Mucosa of stomach (tissue), 1 donor: ENCODE measurements at regions not wholly inside any gene's neighbourhood (a gene's known extent, or its start where the extent isn't known, plus 50 kb on each side); places are given as distances from the start of the nearest gene placed in this dataset.

Source experiments
- H3K27me3 ChIP-seq: one replicate; pipeline ENCODE4 v1.7.0; 2013; ENCODE audit warnings: mild to moderate bottlenecking, low read length; ENCODE audit not compliant: control insufficient read depth, insufficient read depth
- H3K36me3 ChIP-seq: one replicate; pipeline ENCODE4 v1.7.0; 2013; ENCODE audit warnings: low read length; ENCODE audit not compliant: control insufficient read depth, insufficient read depth
- H3K4me1 ChIP-seq: one replicate; pipeline ENCODE4 v1.7.0; 2013; ENCODE audit warnings: mild to moderate bottlenecking, low read length; ENCODE audit not compliant: control insufficient read depth, insufficient read depth
- H3K4me3 ChIP-seq: one replicate; pipeline ENCODE4 v1.7.0; 2013; ENCODE audit warnings: low read length
- H3K9ac ChIP-seq: one replicate; pipeline ENCODE4 v1.7.0; 2013; ENCODE audit warnings: mild to moderate bottlenecking, low read length, moderate library complexity
- H3K9me3 ChIP-seq: one replicate; pipeline ENCODE4 v1.7.0; 2013; ENCODE audit warnings: mild to moderate bottlenecking, low read length, moderate library complexity; ENCODE audit not compliant: control insufficient read depth
- donor health status: Pancreatic carcinoma.

- Histone ChIP-seq H3K4me3 (no peak overlapping the region), H3K36me3 (no peaks in the 10 kb centered on the region), H3K9ac (no peak overlapping the region), H3K27me3 (no peaks in the 10 kb centered on the region), H3K9me3 (no peaks in the 10 kb centered on the region), H3K4me1 (peaks cover 25% of the 10 kb centered on the region)
These were observed 282.7 kb downstream of the ENC1 start for GRCh38 chr5:74357827-74358226.

GRCh38 chr5:74356009-74356695 lies 284.4 kb downstream of the ENC1 start:
- H3K4me3 ChIP-seq, result no peak overlapping the region
- H3K27me3 ChIP-seq, result no peaks in the 10 kb centered on the region
- no peaks in the 10 kb centered on the region for H3K9me3 ChIP-seq
- no peaks in the 10 kb centered on the region for H3K36me3 ChIP-seq
- H3K9ac ChIP-seq, result no peak overlapping the region
- peaks cover 16% of the 10 kb centered on the region for H3K4me1 ChIP-seq

- H3K36me3 ChIP-seq, result no peaks in the 10 kb centered on the region
- H3K27me3 ChIP-seq, result no peaks in the 10 kb centered on the region
- H3K9ac ChIP-seq, result no peak overlapping the region
- peaks cover 13% of the 10 kb centered on the region for H3K4me1 ChIP-seq
- no peak overlapping the region for H3K4me3 ChIP-seq
- no peaks in the 10 kb centered on the region for H3K9me3 ChIP-seq
These were observed 285.3 kb downstream of the ENC1 start for GRCh38 chr5:74355041-74355824.

DNA sequence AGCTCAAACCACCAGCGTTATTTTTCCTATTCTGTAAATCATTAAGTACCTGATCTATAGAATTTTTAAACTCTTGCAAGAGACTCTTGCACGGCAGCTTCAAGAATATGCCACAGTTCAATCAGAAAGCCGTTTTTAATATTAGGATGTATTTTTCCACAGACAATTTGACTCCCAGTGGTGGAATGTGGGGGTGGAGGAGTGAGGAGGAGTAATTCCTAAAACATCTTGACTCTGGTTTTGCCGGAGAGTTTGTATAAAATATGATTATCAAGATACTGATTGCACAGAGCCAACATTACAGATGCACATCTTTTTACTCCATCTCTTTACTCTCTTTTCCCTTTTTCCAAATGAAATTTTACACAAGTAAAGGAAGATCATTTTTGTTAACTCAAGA lies 288.3 kb downstream of the ENC1 start:
- H3K9ac ChIP-seq, result no peak overlapping the region
- no peak overlapping the region for H3K4me3 ChIP-seq
- H3K9me3 ChIP-seq, result no peaks in the 10 kb centered on the region
- H3K27me3 ChIP-seq, result no peaks in the 10 kb centered on the region
- peaks cover 13% of the 10 kb centered on the region for H3K4me1 ChIP-seq
- no peaks in the 10 kb centered on the region for H3K36me3 ChIP-seq

DNA sequence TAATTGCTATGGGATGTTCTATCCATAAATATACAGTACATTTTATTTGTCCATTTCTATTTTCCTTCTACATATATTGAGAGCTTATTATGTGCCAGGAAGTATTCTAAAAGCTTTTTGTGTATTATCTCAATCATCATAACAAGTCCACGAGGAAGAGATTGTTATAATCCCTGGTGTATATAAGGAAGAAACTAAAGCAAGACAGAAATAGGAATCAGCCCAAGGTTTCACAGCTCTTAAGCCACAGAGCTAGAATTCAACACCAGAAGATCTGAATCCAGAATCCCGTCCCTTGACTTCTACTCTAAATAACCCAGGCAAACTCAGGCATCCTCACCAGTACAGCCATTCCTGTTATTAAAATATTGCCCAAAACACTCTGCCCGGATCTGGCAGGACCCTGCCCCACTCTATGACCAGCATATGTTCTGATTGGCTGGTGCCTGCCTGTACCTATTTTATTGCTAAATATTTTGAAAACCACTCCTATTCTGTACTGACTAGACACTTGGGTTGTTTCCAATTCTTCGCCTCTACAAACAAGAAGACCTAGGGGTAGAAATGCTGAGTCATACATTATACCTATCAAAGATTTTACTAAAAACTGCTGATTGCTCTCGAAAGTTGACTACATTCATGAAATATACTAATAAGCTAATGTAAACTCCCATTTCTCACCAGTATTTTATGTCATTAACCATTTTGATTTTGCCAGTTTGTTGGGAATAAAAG lies 297.4 kb downstream of the ENC1 start:
- Histone ChIP-seq H3K4me3 (no peak overlapping the region), H3K27me3 (no peaks in the 10 kb centered on the region), H3K9me3 (no peaks in the 10 kb centered on the region), H3K4me1 (peaks cover 29% of the 10 kb centered on the region), H3K9ac (no peak overlapping the region), H3K36me3 (no peaks in the 10 kb centered on the region)

DNA sequence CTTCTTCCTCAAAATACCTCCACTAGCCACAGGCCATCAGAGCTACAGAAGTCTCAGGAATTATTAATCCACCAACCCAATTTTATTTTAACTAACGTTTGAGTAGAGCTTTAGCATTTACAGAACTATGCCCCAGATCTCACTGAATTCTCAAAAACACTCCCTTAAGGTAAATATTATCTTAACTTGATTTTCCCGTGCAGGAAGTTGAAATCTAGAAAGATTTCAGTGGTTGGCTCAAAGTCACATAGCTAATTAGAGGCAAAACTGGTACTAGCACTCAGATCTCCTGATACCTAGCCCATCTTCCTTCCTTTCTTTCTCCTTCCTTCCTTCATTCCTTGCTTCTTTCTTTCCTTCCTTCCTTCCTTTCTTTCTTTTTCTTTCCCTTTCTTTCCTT lies 298.3 kb downstream of the ENC1 start:
- Histone ChIP-seq H3K4me1 (peaks cover 35% of the 10 kb centered on the region), H3K27me3 (no peaks in the 10 kb centered on the region), H3K9me3 (no peaks in the 10 kb centered on the region), H3K4me3 (no peak overlapping the region), H3K36me3 (no peaks in the 10 kb centered on the region), H3K9ac (no peak overlapping the region)

DNA sequence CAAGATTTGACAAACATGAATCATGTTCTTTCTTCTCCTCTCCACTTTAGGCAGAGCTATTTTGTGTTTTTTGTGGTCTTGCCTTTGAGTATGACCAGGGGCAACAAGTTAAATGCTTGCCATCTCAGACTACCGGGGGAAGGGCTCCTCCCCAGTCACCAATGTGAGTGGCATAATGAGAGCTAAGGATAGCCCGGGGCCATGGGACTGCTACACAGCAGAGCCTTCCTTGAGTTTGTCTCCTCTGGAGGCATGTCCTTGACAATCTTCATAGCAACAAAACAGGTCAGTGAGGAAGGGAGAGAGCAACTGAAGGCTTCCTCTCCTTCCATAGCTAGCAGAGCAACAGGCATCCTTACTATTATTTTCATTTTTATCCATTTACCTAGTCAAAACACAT lies 299.3 kb downstream of the ENC1 start:
- no peaks in the 10 kb centered on the region for H3K27me3 ChIP-seq
- no peaks in the 10 kb centered on the region for H3K9me3 ChIP-seq
- H3K9ac ChIP-seq, result no peak overlapping the region
- H3K4me3 ChIP-seq, result no peak overlapping the region
- no peaks in the 10 kb centered on the region for H3K36me3 ChIP-seq
- H3K4me1 ChIP-seq, result peaks cover 35% of the 10 kb centered on the region

GRCh38 chr5:74340476-74340875 lies 300.1 kb downstream of the ENC1 start:
- Histone ChIP-seq H3K9ac (no peak overlapping the region), H3K36me3 (no peaks in the 10 kb centered on the region)

DNA sequence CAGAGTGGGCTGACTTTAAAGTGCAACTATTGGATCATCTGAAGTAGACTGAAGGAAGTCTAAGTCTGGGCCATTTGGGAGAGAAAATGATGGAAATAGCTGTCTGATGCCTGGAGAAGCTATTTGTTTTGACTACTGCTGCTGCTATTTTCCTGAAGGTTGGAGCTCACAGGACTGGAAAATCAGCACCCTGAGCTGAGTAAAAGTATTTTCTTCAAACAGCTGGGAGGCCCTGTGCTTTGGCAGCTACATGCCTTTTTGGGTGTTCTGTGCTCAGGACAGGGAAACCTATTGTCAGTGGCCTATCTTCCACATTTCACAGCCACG lies 302.6 kb downstream of the ENC1 start:
- Histone ChIP-seq H3K9me3 (no peaks in the 10 kb centered on the region), H3K4me1 (peaks cover 25% of the 10 kb centered on the region), H3K27me3 (no peaks in the 10 kb centered on the region), H3K9ac (no peak overlapping the region), H3K36me3 (no peaks in the 10 kb centered on the region), H3K4me3 (no peak overlapping the region)

More at GRCh38 chr5:74340476-74340875, 300.1 kb downstream of the ENC1 start:
- H3K4me1 ChIP-seq, result peaks cover 35% of the 10 kb centered on the region
- no peak overlapping the region for H3K4me3 ChIP-seq
- no peaks in the 10 kb centered on the region for H3K9me3 ChIP-seq
- no peaks in the 10 kb centered on the region for H3K27me3 ChIP-seq

- H3K9me3 ChIP-seq, result no peaks in the 10 kb centered on the region
- no peak overlapping the region for H3K4me3 ChIP-seq
- H3K36me3 ChIP-seq, result no peaks in the 10 kb centered on the region
- no peaks in the 10 kb centered on the region for H3K27me3 ChIP-seq
- H3K9ac ChIP-seq, result no peak overlapping the region
- peaks cover 20% of the 10 kb centered on the region for H3K4me1 ChIP-seq
These were observed 303.1 kb downstream of the ENC1 start for GRCh38 chr5:74337254-74337983.

DNA sequence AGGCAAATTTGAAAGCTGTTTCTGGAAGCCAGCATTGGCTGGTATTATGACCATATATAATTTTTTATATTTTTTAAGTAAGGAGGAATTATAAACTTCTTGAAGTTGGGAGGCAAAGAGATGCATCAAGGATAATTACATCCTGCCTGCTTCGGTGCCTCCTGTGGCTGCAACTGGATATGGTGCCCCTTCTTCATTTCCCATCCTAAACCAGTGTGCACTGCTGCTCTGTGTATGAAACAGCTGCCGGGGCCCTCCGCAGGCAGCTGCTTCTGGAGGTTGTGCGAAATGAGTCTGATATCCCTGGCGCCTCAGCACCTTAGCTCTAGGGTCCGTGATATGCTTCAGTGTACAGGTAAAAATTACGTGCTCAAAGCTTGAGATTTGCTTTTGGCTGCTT lies 304.2 kb downstream of the ENC1 start:
- H3K36me3 ChIP-seq, result no peaks in the 10 kb centered on the region
- no peak overlapping the region for H3K9ac ChIP-seq
- peaks cover 9% of the 10 kb centered on the region for H3K4me1 ChIP-seq
- no peaks in the 10 kb centered on the region for H3K9me3 ChIP-seq
- H3K27me3 ChIP-seq, result no peaks in the 10 kb centered on the region
- H3K4me3 ChIP-seq, result no peak overlapping the region
